ENCODE measurements at regions not wholly inside any gene's neighbourhood (a gene's known extent, or its start where the extent isn't known, plus 50 kb on each side); places are given as distances from the start of the nearest gene placed in this dataset.
A peak's percentile ranks its signal among the peaks of the same experiment; 100 is the strongest.

GRCh38 chr1:166272155-166272554 lies 105.4 kb upstream of the FAM78B start:
- intact Hi-C loops (cut with DNase I; ENCODE audit: low total_unique reads) (loop anchor here (10.0 kb wide), 1 partner anchor 107 kb away; the partner anchor contains the start of gene FAM78B), in situ Hi-C loops (cut with MboI; ENCODE audit: low sequenced_read_pairs in 4 of 4) (no loop called here)
- H3K9me3 ChIP-seq, result no peaks in the 10 kb centered on the region
- no peaks in the 10 kb centered on the region for H3K36me3 ChIP-seq
- TF ChIP-seq POLR2A (IDR thresholded peaks at IDR 0.05), result no peak
- DNase-seq (no peak), ATAC-seq (no peak)
- H3K4me1 ChIP-seq, result peaks cover 12 to 17% of the 10 kb centered on the region in 2 donors
- no peaks in the 10 kb centered on the region for H3K27me3 ChIP-seq
- no peak overlapping the region for H3K4me3 ChIP-seq
- peak overlapping the region in 1 of 4 donors; percentile 59 for H3K27ac ChIP-seq

GRCh38 chr1:166272851-166273250 lies 106.0 kb upstream of the FAM78B start:
- peak overlapping the region in 1 of 4 donors; percentile 59 for H3K27ac ChIP-seq
- TF ChIP-seq CTCF (IDR thresholded peaks at IDR 0.05 in 4 of 5, conservative IDR thresholded peaks at IDR 0.05 in 1 of 5), result no peak
- TF ChIP-seq POLR2A (IDR thresholded peaks at IDR 0.05), result no peak
- no peak overlapping the region for H3K4me3 ChIP-seq
- ATAC-seq, result peak; percentile 67 to 68
- in situ Hi-C loops (cut with MboI; ENCODE audit: low sequenced_read_pairs in 4 of 4), result no loop called here
- peaks cover 12 to 17% of the 10 kb centered on the region in 2 donors for H3K4me1 ChIP-seq
- peak; percentile 17 to 24 for DNase-seq
- H3K36me3 ChIP-seq, result no peaks in the 10 kb centered on the region
- H3K27me3 ChIP-seq, result no peaks in the 10 kb centered on the region
- H3K9me3 ChIP-seq, result no peaks in the 10 kb centered on the region
- intact Hi-C loops (cut with DNase I; ENCODE audit: low total_unique reads), result loop anchor here (10.0 kb wide), 1 partner anchor 108 kb away; the partner anchor contains the start of gene FAM78B

GRCh38 chr1:166273618-166274017 lies 106.8 kb upstream of the FAM78B start:
- TF ChIP-seq POLR2A (IDR thresholded peaks at IDR 0.05), result no peak
- no peak for TF ChIP-seq CTCF (IDR thresholded peaks at IDR 0.05 in 4 of 5, conservative IDR thresholded peaks at IDR 0.05 in 1 of 5)
- in situ Hi-C loops (cut with MboI; ENCODE audit: low sequenced_read_pairs in 4 of 4) (no loop called here), intact Hi-C loops (cut with DNase I; ENCODE audit: low total_unique reads) (loop anchor here (10.0 kb wide), 1 partner anchor 109 kb away; the partner anchor contains the start of gene FAM78B)
- DNase-seq (no peak), ATAC-seq (no peak)
- Histone ChIP-seq H3K27me3 (no peaks in the 10 kb centered on the region), H3K9me3 (no peaks in the 10 kb centered on the region), H3K4me3 (no peak overlapping the region), H3K4me1 (peaks cover 12 to 17% of the 10 kb centered on the region in 2 donors), H3K36me3 (no peaks in the 10 kb centered on the region), H3K27ac (peak overlapping the region in 1 of 4 donors; percentile 59)

- intact Hi-C loops (cut with DNase I; ENCODE audit: low total_unique reads), result no loop called here
- peak overlapping the region; percentile 56 to 80 (median 65) for H3K27ac ChIP-seq
- TF ChIP-seq POLR2A (IDR thresholded peaks at IDR 0.05) (no peak), CTCF (IDR thresholded peaks at IDR 0.05 in 4 of 5, conservative IDR thresholded peaks at IDR 0.05 in 1 of 5) (no peak)
Measured at GRCh38 chr1:166282391-166283137, 115.8 kb upstream of the FAM78B start.

GRCh38 chr1:166283190-166283589 lies 116.4 kb upstream of the FAM78B start:
- H3K36me3 ChIP-seq, result no peaks in the 10 kb centered on the region
- no peaks in the 10 kb centered on the region for H3K9me3 ChIP-seq
- ATAC-seq (peak; percentile 64 to 70), DNase-seq (no peak)
- TF ChIP-seq POLR2A (IDR thresholded peaks at IDR 0.05), result no peak
- TF ChIP-seq CTCF (IDR thresholded peaks at IDR 0.05 in 4 of 5, conservative IDR thresholded peaks at IDR 0.05 in 1 of 5), result no peak
- intact Hi-C loops (cut with DNase I; ENCODE audit: low total_unique reads), result no loop called here
- H3K4me1 ChIP-seq, result peaks cover 0 to 26% of the 10 kb centered on the region in 2 donors
- H3K27ac ChIP-seq, result peak overlapping the region; percentile 56 to 80 (median 65)
- H3K27me3 ChIP-seq, result no peaks in the 10 kb centered on the region
- in situ Hi-C loops (cut with MboI; ENCODE audit: low sequenced_read_pairs in 4 of 4), result no loop called here
- no peak overlapping the region for H3K4me3 ChIP-seq

More at GRCh38 chr1:166282391-166283137, 115.8 kb upstream of the FAM78B start:
- in situ Hi-C loops (cut with MboI; ENCODE audit: low sequenced_read_pairs in 4 of 4), result no loop called here
- Histone ChIP-seq H3K27me3 (no peaks in the 10 kb centered on the region), H3K4me1 (peaks cover 0 to 26% of the 10 kb centered on the region in 2 donors), H3K9me3 (no peaks in the 10 kb centered on the region), H3K4me3 (no peak overlapping the region), H3K36me3 (no peaks in the 10 kb centered on the region)
- ATAC-seq (peak; percentile 62 to 87), DNase-seq (peak; percentile 45 to 48)

Data from gastrocnemius medialis (tissue), 4 donors.